GM21360 (cell line): ENCODE measurements at regions not wholly inside any gene's neighbourhood (a gene's known extent, or its start where the extent isn't known, plus 50 kb on each side); places are given as distances from the start of the nearest gene placed in this dataset.

ENCODE experiments used
- ATAC-seq: cut with Tn5 transposase; IDR thresholded peaks from one replicate; pipeline ENCODE4 v1.9.1; 2021; ENCODE audit warnings: mild to moderate bottlenecking, moderate library complexity; ENCODE audit not compliant: unreplicated experiment

DNA sequence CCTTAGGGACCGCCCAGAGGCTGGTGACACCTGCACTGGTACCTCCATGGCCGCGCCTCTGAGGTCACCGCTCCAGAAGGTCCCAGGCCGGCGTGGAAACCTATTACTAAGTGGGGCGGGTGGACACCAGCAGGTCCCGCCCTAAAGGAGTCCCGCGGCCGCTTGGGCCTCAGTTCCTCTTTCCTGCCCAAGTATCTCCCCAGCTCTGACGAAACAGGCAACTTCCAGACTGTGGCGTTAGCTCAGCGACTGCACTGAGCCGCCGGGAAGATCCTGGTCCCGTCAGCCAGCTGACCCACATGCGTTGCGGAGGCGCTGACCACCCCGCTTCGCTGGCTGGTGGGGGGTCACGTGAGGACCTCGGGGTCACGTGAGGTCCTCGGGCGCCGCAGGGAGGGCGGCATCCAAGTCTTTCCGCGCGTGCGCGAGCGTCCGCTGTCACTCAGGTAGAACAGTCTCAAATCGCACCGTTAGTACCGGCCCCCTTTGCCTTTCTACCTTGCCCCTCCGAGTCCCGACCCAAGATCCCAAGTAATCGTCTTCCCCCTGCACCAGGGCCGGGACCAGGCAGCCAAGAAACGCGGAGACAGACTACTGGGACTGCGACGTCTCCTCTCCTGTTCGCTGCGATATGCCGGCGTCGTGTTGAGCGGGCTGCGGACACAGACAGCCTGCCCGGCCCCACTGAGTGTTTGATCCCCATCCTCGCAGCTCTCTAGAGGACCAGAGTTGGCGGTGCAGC, 53.7 kb upstream of the KDM4C start:
- ATAC-seq, result peak; percentile 75

DNA sequence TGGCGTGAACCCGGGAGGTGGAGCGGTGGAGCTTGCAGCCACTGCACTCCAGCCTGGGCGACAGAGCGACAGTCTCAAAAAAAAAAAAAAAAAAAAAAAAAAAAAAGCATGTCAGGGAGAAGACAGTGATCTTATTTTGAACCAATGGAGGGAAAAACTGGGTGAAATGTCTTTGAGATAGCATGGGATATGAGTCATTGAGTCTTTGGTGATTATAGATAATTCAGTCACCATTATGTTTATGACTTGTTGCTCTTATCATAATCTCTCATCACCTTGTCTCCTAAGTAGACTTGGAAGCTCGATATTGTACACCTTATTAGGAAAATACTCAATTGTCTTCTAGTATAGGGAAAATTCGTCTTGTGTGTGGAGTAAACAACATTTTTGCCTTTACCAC, 55.1 kb upstream of the KDM4C start:
- no peak for ATAC-seq

DNA sequence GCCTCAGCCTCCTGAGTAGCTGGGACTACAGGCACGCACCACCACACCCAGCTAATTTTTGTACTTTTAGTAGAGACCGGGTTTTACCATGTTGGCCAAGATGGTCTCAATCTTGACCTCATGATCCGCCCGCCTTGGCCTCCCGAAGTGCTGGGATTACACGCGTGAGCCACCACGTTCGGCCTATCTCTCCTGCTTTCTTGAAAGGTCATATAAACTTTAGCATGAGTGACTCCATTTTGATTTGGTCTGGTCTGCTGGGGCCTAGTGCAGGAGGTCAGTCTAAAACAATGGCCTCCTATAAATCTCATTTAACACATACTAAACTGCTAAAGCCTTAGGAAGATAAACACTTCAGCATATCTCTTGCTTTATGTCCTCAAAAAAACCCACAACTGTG, 50.6 kb upstream of the GLDC start:
- no peak for ATAC-seq

DNA sequence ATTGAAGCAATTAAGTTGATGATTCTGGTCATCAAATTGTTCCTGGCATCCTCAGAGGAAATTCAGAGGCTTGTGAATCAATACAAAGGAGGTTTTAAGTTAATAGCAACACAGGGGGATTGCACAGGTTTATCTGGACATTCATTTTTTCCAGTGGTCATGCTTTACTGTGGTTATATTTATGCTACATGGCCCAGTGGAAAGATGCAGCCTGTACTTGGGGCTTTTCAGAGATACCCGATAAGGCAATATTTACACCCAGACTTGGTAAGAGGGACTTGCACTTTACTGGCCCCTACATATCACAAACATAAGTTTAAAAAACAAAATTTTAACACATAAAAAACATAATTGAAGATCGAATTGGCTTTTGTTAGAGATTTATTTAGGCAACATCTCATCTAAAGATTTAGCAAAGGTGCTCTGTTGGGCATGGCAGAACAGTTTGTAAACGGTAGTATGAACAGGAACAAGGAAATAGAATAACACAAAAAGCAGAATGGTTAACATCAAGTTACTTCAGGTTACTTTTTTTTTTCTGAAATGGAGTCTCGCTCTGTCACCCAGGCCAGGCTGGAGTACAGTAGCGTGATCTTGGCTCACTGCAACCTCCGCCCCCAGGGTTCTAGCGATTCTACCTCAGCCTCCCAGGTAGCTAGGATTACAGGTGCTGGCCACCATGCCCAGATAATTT, 49.7 kb upstream of the GLDC start:
- no peak for ATAC-seq
